ENCODE measurements at regions not wholly inside any gene's neighbourhood (a gene's known extent, or its start where the extent isn't known, plus 50 kb on each side); places are given as distances from the start of the nearest gene placed in this dataset.

- Histone ChIP-seq H3K9ac (ENCODE audit: low read length in 5 of 5) (no peak overlapping the region), H3K9me3 (ENCODE audit: control insufficient read depth in 5 of 5, low read length in 5 of 5) (no peaks in the 10 kb centered on the region), H3K36me3 (ENCODE audit: control insufficient read depth in 5 of 5, insufficient read depth in 5 of 5, low read length in 5 of 5) (no peaks in the 10 kb centered on the region), H3K4me1 (ENCODE audit: control insufficient read depth in 5 of 5, insufficient read depth in 5 of 5, low read length in 5 of 5) (peaks cover 0 to 13% (median 0%) of the 10 kb centered on the region in 5 donors), H3K27me3 (ENCODE audit: control insufficient read depth in 5 of 5, insufficient read depth in 4 of 5, low read length in 5 of 5) (no peaks in the 10 kb centered on the region), H3K4me3 (ENCODE audit: low read depth in 1 of 5, low read length in 5 of 5) (no peak overlapping the region), H3K27ac (ENCODE audit: low read depth, low read length) (no peak overlapping the region)
These were observed 364.0 kb downstream of the LPIN1 start for GRCh38 chr2:12110481-12110880.

GRCh38 chr2:12113412-12113811 is 367.0 kb downstream of the LPIN1 start:
- Histone ChIP-seq H3K9ac (ENCODE audit: low read length in 5 of 5) (no peak overlapping the region), H3K36me3 (ENCODE audit: control insufficient read depth in 5 of 5, insufficient read depth in 5 of 5, low read length in 5 of 5) (no peaks in the 10 kb centered on the region), H3K4me3 (ENCODE audit: low read depth in 1 of 5, low read length in 5 of 5) (no peak overlapping the region), H3K27me3 (ENCODE audit: control insufficient read depth in 5 of 5, insufficient read depth in 4 of 5, low read length in 5 of 5) (no peaks in the 10 kb centered on the region), H3K27ac (ENCODE audit: low read depth, low read length) (no peak overlapping the region), H3K9me3 (ENCODE audit: control insufficient read depth in 5 of 5, low read length in 5 of 5) (no peaks in the 10 kb centered on the region), H3K4me1 (ENCODE audit: control insufficient read depth in 5 of 5, insufficient read depth in 5 of 5, low read length in 5 of 5) (no peaks in the 10 kb centered on the region)

- H3K27me3 ChIP-seq (ENCODE audit: control insufficient read depth in 5 of 5, insufficient read depth in 4 of 5, low read length in 5 of 5), result no peaks in the 10 kb centered on the region
- H3K9ac ChIP-seq (ENCODE audit: low read length in 5 of 5), result no peak overlapping the region
- H3K4me1 ChIP-seq (ENCODE audit: control insufficient read depth in 5 of 5, insufficient read depth in 5 of 5, low read length in 5 of 5), result no peaks in the 10 kb centered on the region
- H3K36me3 ChIP-seq (ENCODE audit: control insufficient read depth in 5 of 5, insufficient read depth in 5 of 5, low read length in 5 of 5), result no peaks in the 10 kb centered on the region
- no peaks in the 10 kb centered on the region for H3K9me3 ChIP-seq (ENCODE audit: control insufficient read depth in 5 of 5, low read length in 5 of 5)
- H3K27ac ChIP-seq (ENCODE audit: low read depth, low read length), result no peak overlapping the region
- no peak overlapping the region for H3K4me3 ChIP-seq (ENCODE audit: low read depth in 1 of 5, low read length in 5 of 5)
These were observed 368.4 kb downstream of the LPIN1 start for GRCh38 chr2:12114816-12115215.

GRCh38 chr2:12116228-12116750 is 369.9 kb downstream of the LPIN1 start:
- H3K9ac ChIP-seq (ENCODE audit: low read length in 5 of 5), result no peak overlapping the region

DNA sequence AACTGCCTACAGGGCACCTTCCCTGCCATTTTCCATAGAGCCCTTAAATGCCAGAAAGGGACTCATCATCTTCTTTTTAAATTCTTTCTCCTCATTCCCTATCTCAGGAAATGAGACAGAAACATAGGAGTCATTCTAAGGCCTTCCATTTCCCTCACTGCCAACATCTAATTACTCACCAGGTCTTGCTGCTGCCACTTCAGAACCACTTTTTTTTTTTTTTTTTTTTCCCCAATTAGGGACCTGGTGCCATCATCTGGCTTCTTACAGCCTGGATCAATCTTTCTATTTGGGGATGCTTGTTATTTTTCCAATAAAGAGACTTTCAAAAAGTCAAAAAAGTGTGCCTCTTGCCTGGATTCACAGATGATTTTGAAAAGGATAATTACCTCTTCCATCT is 373.4 kb downstream of the LPIN1 start:
- no peak overlapping the region for H3K27ac ChIP-seq (ENCODE audit: low read depth, low read length)
- H3K36me3 ChIP-seq (ENCODE audit: control insufficient read depth in 5 of 5, insufficient read depth in 5 of 5, low read length in 5 of 5), result no peaks in the 10 kb centered on the region
- H3K4me1 ChIP-seq (ENCODE audit: control insufficient read depth in 5 of 5, insufficient read depth in 5 of 5, low read length in 5 of 5), result no peaks in the 10 kb centered on the region
- no peak overlapping the region for H3K9ac ChIP-seq (ENCODE audit: low read length in 5 of 5)
- no peak overlapping the region for H3K4me3 ChIP-seq (ENCODE audit: low read depth in 1 of 5, low read length in 5 of 5)
- no peaks in the 10 kb centered on the region for H3K9me3 ChIP-seq (ENCODE audit: control insufficient read depth in 5 of 5, low read length in 5 of 5)
- no peaks in the 10 kb centered on the region for H3K27me3 ChIP-seq (ENCODE audit: control insufficient read depth in 5 of 5, insufficient read depth in 4 of 5, low read length in 5 of 5)

More at GRCh38 chr2:12116228-12116750, 369.9 kb downstream of the LPIN1 start:
- no peak overlapping the region for H3K4me3 ChIP-seq (ENCODE audit: low read depth in 1 of 5, low read length in 5 of 5)
- H3K27me3 ChIP-seq (ENCODE audit: control insufficient read depth in 5 of 5, insufficient read depth in 4 of 5, low read length in 5 of 5), result no peaks in the 10 kb centered on the region
- no peaks in the 10 kb centered on the region for H3K36me3 ChIP-seq (ENCODE audit: control insufficient read depth in 5 of 5, insufficient read depth in 5 of 5, low read length in 5 of 5)
- H3K9me3 ChIP-seq (ENCODE audit: control insufficient read depth in 5 of 5, low read length in 5 of 5), result no peaks in the 10 kb centered on the region
- no peaks in the 10 kb centered on the region for H3K4me1 ChIP-seq (ENCODE audit: control insufficient read depth in 5 of 5, insufficient read depth in 5 of 5, low read length in 5 of 5)
- no peak overlapping the region for H3K27ac ChIP-seq (ENCODE audit: low read depth, low read length)

DNA sequence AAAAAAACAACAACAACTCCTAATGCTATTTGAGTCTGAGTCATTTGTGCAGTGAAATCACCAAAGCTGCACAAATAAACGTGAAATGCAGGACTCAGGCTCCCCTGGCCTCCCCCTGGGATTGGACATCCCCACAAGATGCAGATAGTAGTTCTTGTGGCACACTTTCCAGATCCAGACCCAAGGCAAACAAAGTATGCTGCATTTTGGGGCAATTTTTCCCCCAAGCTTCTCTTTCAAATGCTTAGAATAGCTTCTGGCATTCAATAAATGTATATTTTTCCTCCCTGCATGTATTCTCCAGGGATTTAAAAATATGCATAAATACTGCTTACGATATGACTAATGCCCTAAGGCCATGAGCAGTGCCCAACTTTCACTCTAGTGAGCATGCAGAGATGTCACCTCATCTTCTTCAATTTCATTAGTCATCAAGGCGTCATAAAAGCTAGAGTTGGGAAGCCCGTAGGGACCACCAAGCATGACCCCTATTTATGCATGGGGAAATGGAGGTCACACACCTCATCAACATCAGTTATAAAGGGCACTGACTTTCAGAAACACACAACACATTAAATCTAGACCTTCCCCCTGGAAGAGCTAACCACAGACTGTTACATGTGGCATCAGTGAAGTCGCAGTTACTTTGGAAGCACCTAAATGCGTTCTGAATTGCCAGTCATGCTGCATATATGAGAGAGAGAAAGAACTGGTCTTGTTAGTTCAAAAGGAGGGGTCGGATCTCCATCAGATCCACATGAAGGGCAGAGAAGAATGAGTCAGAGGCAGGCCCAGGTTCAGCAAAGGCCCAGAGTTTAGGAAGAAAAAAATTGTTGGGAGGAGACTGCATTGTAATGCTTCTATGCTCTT is 374.1 kb downstream of the LPIN1 start:
- Histone ChIP-seq H3K9ac (ENCODE audit: low read length in 5 of 5) (no peak overlapping the region), H3K4me3 (ENCODE audit: low read depth in 1 of 5, low read length in 5 of 5) (no peak overlapping the region), H3K9me3 (ENCODE audit: control insufficient read depth in 5 of 5, low read length in 5 of 5) (no peaks in the 10 kb centered on the region), H3K36me3 (ENCODE audit: control insufficient read depth in 5 of 5, insufficient read depth in 5 of 5, low read length in 5 of 5) (no peaks in the 10 kb centered on the region), H3K27me3 (ENCODE audit: control insufficient read depth in 5 of 5, insufficient read depth in 4 of 5, low read length in 5 of 5) (no peaks in the 10 kb centered on the region), H3K27ac (ENCODE audit: low read depth, low read length) (no peak overlapping the region), H3K4me1 (ENCODE audit: control insufficient read depth in 5 of 5, insufficient read depth in 5 of 5, low read length in 5 of 5) (no peaks in the 10 kb centered on the region)

- H3K9me3 ChIP-seq (ENCODE audit: control insufficient read depth in 5 of 5, low read length in 5 of 5), result peaks cover 2 to 11% (median 7%) of the 10 kb centered on the region in 5 donors
- H3K27ac ChIP-seq (ENCODE audit: low read depth, low read length), result no peak overlapping the region
- H3K36me3 ChIP-seq (ENCODE audit: control insufficient read depth in 5 of 5, insufficient read depth in 5 of 5, low read length in 5 of 5), result no peaks in the 10 kb centered on the region
- H3K4me3 ChIP-seq (ENCODE audit: low read depth in 1 of 5, low read length in 5 of 5), result no peak overlapping the region
- no peaks in the 10 kb centered on the region for H3K27me3 ChIP-seq (ENCODE audit: control insufficient read depth in 5 of 5, insufficient read depth in 4 of 5, low read length in 5 of 5)
- no peaks in the 10 kb centered on the region for H3K4me1 ChIP-seq (ENCODE audit: control insufficient read depth in 5 of 5, insufficient read depth in 5 of 5, low read length in 5 of 5)
- H3K9ac ChIP-seq (ENCODE audit: low read length in 5 of 5), result no peak overlapping the region
These were observed 378.4 kb downstream of the LPIN1 start for GRCh38 chr2:12124790-12125189.

- no peak overlapping the region for H3K4me3 ChIP-seq (ENCODE audit: low read depth in 1 of 5, low read length in 5 of 5)
- H3K9me3 ChIP-seq (ENCODE audit: control insufficient read depth in 5 of 5, low read length in 5 of 5), result peaks cover 2 to 11% (median 7%) of the 10 kb centered on the region in 5 donors
- no peak overlapping the region for H3K27ac ChIP-seq (ENCODE audit: low read depth, low read length)
- H3K27me3 ChIP-seq (ENCODE audit: control insufficient read depth in 5 of 5, insufficient read depth in 4 of 5, low read length in 5 of 5), result no peaks in the 10 kb centered on the region
- H3K4me1 ChIP-seq (ENCODE audit: control insufficient read depth in 5 of 5, insufficient read depth in 5 of 5, low read length in 5 of 5), result no peaks in the 10 kb centered on the region
- H3K9ac ChIP-seq (ENCODE audit: low read length in 5 of 5), result no peak overlapping the region
- H3K36me3 ChIP-seq (ENCODE audit: control insufficient read depth in 5 of 5, insufficient read depth in 5 of 5, low read length in 5 of 5), result no peaks in the 10 kb centered on the region
These were observed 379.9 kb downstream of the LPIN1 start for GRCh38 chr2:12126318-12126717.

DNA sequence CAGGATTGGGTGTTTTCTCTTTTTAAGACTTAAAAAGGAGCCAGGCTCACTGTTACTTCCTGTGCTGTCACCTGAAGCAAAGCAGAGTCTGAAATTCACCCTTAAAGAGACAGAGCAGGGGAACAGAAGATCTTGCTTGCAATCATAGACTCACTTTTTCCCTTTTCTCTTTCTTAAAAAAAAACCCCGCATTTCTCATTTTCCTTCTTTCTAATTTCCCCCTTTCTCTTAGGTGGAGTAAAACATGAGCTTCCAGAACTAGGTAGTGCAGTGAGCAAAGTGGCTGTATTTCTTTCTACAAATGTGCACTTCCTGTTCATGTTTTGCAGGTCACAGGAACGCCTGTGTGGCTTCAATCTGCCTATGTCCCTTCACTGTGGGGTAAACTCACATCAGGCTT is 381.2 kb downstream of the LPIN1 start:
- Histone ChIP-seq H3K27ac (ENCODE audit: low read depth, low read length) (no peak overlapping the region), H3K4me3 (ENCODE audit: low read depth in 1 of 5, low read length in 5 of 5) (no peak overlapping the region), H3K4me1 (ENCODE audit: control insufficient read depth in 5 of 5, insufficient read depth in 5 of 5, low read length in 5 of 5) (peaks cover 0 to 11% (median 6%) of the 10 kb centered on the region in 5 donors), H3K9ac (ENCODE audit: low read length in 5 of 5) (no peak overlapping the region), H3K36me3 (ENCODE audit: control insufficient read depth in 5 of 5, insufficient read depth in 5 of 5, low read length in 5 of 5) (no peaks in the 10 kb centered on the region), H3K27me3 (ENCODE audit: control insufficient read depth in 5 of 5, insufficient read depth in 4 of 5, low read length in 5 of 5) (no peaks in the 10 kb centered on the region), H3K9me3 (ENCODE audit: control insufficient read depth in 5 of 5, low read length in 5 of 5) (peaks cover 2 to 11% (median 7%) of the 10 kb centered on the region in 5 donors)

- no peaks in the 10 kb centered on the region for H3K27me3 ChIP-seq (ENCODE audit: control insufficient read depth in 5 of 5, insufficient read depth in 4 of 5, low read length in 5 of 5)
- no peak overlapping the region for H3K9ac ChIP-seq (ENCODE audit: low read length in 5 of 5)
- no peaks in the 10 kb centered on the region for H3K36me3 ChIP-seq (ENCODE audit: control insufficient read depth in 5 of 5, insufficient read depth in 5 of 5, low read length in 5 of 5)
- peaks cover 0 to 11% (median 6%) of the 10 kb centered on the region in 5 donors for H3K4me1 ChIP-seq (ENCODE audit: control insufficient read depth in 5 of 5, insufficient read depth in 5 of 5, low read length in 5 of 5)
- peaks cover 0 to 4% (median 3%) of the 10 kb centered on the region in 5 donors for H3K9me3 ChIP-seq (ENCODE audit: control insufficient read depth in 5 of 5, low read length in 5 of 5)
- no peak overlapping the region for H3K27ac ChIP-seq (ENCODE audit: low read depth, low read length)
- H3K4me3 ChIP-seq (ENCODE audit: low read depth in 1 of 5, low read length in 5 of 5), result no peak overlapping the region
These were observed 385.5 kb downstream of the LPIN1 start for GRCh38 chr2:12131975-12132374.

All from subcutaneous abdominal adipose tissue (tissue), 5 donors.